GM21515 (cell line): ENCODE measurements at regions not wholly inside any gene's neighbourhood (a gene's known extent, or its start where the extent isn't known, plus 50 kb on each side); places are given as distances from the start of the nearest gene placed in this dataset.
"Not testable (repeated sequence)": the region's sequence is repeated elsewhere in the genome, so short reads cannot be mapped to it uniquely, and the experiment has no call there.

ENCODE experiments used
- ATAC-seq: cut with Tn5 transposase; IDR thresholded peaks from one replicate; pipeline ENCODE4 v1.9.1; 2021; ENCODE audit not compliant: unreplicated experiment

- ATAC-seq = no peak
Measured at GRCh38 chr1:98157524-98158313, 236.9 kb upstream of the DPYD start.

GRCh38 chr1:98147280-98147679 is 226.4 kb upstream of the DPYD start:
- no peak for ATAC-seq

GRCh38 chr1:98145655-98146054 is 224.8 kb upstream of the DPYD start:
- ATAC-seq = no peak

GRCh38 chr1:98143403-98143802 is 222.6 kb upstream of the DPYD start:
- ATAC-seq = no peak

- no peak for ATAC-seq
Measured at GRCh38 chr1:98133131-98133530, 212.3 kb upstream of the DPYD start.

DNA sequence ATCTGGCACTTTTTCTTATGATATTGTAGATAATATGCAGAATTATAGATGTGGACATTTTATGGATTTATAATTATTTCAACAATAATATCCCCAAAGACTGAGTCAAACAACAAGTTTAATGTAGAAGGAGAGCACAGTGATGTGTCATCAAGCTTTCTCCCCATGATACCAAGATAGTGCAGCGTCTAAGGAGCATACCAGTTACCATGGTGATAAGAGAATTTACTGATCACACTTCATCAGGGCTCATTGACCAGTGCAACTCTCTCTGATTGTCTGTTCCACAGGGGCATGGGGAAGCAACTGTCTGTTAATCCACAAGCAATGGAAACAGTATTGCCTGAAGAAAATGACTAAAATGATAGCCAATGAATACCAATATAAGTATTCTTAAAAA is 209.6 kb upstream of the DPYD start:
- ATAC-seq = no peak

DNA sequence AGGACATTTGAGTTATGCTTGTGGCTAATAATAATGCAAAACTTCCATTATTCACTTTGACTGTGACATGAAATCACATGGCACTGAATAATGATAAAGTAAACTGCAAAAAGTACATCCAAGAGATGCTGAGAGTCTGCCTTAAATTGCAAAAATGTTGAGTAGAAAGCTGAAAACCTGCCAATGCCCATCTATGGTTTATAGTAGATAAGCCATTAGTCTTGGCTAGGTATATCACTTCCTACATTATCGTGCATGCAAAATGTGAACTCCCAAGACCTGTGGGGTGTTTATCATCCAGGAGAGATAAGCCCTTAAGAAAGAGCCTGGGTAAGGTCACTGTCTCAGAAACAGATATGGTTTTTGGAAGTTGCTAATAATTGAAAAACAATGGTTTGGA is 208.7 kb upstream of the DPYD start:
- ATAC-seq = no peak

- no peak for ATAC-seq
Measured at GRCh38 chr1:98126740-98127139, 205.9 kb upstream of the DPYD start.

DNA sequence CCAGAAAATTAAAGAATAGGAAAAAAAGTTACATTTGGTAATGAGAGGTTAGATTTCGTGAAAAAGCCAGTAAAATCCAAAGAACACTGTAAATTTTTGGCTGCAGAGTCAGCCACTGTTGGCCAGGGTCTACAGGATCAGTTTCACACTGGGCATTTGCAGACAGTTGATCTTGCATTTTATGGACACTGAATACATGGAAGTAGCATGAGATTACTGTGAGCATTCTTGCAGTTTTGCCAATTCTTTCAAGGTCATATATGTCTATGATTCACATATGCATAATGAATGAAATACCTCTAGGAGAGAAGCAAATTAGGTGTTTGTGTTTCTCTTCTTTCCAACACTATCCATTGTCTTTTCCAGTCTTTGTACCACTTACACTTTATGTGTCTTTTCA is 200.8 kb upstream of the DPYD start:
- no peak for ATAC-seq

DNA sequence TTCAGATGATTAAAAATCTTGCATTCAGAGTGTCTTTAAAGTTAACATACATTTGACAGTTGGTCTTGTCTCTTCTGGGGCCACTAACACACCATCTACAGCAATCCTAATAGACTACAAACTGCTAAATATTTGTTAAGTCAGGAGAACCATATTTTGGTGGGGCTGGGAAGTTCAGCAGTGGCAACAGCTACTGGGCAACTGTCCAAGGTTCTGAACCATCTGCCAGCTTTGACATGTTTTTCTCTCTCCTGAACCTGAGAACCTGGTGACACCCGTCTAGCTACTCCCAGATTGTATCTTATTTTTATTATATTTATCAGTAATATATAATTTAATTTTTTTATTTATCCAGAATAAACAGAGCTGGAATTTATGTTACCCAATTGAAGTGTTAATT is 199.0 kb upstream of the DPYD start:
- ATAC-seq = no peak

DNA sequence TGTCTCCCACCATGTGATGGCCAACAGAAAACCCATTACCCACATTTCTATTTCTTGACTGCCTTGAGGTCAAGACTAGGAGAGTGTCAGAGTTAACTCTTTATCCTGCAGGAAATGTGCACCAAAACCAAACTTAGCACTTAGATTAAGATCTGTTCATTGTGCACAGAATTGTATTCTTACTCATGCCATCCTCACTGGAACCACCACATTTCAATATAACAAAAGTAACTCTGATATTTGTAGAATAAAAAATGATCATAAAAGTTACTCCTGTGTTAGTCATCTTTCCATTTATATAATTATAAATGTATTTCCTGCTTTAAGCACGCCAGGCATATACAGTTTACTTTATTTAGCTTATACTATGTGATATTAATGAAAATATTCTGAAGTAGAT is 193.0 kb upstream of the DPYD start:
- no peak for ATAC-seq

- ATAC-seq = no peak
Measured at GRCh38 chr1:98112626-98113025, 191.8 kb upstream of the DPYD start.

DNA sequence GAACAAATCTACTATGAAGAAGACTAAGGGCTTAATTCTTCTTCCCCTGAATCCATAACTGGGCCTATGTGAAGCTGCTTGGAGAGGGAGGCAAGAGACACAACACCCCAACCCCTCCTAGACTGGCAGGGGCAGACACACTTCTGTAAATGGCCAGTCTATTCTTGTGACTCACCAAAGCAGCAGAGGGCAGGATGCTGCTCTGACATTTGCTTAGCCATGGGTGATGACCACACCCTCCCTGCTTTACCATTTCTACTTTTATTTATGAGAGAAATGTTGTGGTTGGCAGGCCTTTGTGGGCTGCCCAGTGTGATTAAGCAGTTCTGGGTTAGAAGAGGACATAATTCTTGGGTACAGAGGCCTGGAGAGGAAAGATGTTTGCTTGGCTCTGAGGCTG is 189.8 kb upstream of the DPYD start:
- ATAC-seq = no peak

DNA sequence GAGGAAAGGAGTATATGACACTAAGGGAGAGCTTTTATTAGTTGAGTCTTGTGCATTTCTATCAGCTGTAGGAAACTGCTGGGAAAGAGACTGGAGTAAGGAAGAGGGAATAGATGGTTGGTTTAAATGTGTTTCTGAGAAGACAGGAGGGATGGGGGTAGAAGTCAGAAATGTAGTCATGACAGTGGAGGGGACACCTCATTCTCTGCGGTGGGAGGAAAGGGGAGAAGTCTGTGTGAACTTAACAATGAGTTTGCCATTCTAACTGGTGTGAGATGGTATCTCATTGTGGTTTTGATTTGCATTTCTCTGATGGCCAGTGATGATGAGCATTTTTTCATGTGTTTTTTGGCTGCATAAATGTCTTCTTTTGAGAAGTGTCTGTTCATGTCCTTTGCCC is 187.5 kb upstream of the DPYD start:
- ATAC-seq = not testable (repeated sequence)

GRCh38 chr1:98107256-98107655 is 186.4 kb upstream of the DPYD start:
- no peak for ATAC-seq

GRCh38 chr1:98104289-98104688 is 183.5 kb upstream of the DPYD start:
- no peak for ATAC-seq

DNA sequence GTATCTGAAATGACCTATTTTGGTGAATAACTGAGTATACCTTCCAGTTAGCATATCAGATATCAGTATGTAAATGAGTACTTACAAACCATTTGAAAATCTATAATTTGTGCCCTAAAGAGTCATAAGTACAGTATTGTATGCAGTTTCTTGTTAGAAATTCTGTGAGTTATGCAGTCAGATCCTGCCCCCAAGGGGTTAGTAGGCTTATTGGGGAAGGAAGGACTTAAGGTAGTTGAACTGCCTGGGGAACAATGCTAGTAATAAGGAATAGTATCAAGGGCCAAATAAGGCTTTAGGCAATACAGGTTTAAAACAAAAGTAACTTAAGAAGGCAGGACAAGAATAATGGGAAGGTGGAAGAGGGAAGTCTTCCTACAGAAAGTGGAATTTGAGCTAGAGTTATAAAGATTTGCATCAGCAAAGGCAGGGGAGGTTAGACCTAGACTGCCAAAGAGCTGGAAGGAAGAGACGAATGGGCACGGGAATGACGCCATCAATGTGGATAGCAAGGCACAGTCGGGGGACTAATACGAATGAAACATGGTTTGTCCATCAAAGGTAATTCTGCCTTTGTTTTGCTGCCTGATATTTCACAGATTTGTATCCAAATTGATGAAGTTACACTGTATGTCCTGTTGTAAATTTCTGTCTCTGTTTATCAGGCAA is 182.9 kb upstream of the DPYD start:
- ATAC-seq = no peak

GRCh38 chr1:98102345-98103030 is 181.7 kb upstream of the DPYD start:
- no peak for ATAC-seq

GRCh38 chr1:98101364-98101763 is 180.5 kb upstream of the DPYD start:
- no peak for ATAC-seq

- no peak for ATAC-seq
Measured at GRCh38 chr1:98099501-98099900, 178.7 kb upstream of the DPYD start.

- ATAC-seq = no peak
Measured at GRCh38 chr1:98098473-98098872, 177.6 kb upstream of the DPYD start.

DNA sequence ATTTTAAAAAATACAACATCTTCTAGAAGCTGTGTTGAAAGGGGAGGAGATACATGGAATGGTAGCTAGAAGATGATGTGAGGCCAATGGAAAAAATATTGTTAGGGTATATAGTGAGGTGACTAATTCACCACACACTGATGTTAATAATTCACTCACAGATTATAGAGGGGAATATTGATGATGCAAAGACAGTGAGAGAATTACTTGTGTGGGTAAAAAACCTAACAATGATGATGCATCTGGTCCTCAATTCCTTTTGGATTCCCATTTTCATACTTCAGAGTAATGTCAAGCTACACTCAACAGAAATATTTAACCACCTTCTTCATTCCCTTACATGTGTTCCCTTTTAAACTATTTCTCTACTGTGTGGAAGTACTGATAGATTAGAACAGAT is 169.5 kb upstream of the DPYD start:
- ATAC-seq = no peak
